ES-I3 (cell line): ENCODE measurements at regions not wholly inside any gene's neighbourhood (a gene's known extent, or its start where the extent isn't known, plus 50 kb on each side); places are given as distances from the start of the nearest gene placed in this dataset.

Experiments used
- H3K36me3 ChIP-seq: 2 replicates; pipeline ENCODE4 v1.6.1; 2013; ENCODE audit warnings: mild to moderate bottlenecking, low read length, control low read depth, moderate library complexity; ENCODE audit not compliant: insufficient read depth
- H3K4me1 ChIP-seq: 2 replicates; pipeline ENCODE4 v1.6.1; 2013; ENCODE audit warnings: mild to moderate bottlenecking, control low read depth, low read length; ENCODE audit not compliant: insufficient read depth
- H3K9ac ChIP-seq: 2 replicates; pipeline ENCODE4 v1.6.1; 2013; ENCODE audit warnings: low read depth, mild to moderate bottlenecking, low read length, moderate library complexity
- H3K9me3 ChIP-seq: 2 replicates; pipeline ENCODE4 v1.6.1; 2013; ENCODE audit warnings: mild to moderate bottlenecking, low read length, moderate library complexity; ENCODE audit not compliant: control insufficient read depth, insufficient read depth

DNA sequence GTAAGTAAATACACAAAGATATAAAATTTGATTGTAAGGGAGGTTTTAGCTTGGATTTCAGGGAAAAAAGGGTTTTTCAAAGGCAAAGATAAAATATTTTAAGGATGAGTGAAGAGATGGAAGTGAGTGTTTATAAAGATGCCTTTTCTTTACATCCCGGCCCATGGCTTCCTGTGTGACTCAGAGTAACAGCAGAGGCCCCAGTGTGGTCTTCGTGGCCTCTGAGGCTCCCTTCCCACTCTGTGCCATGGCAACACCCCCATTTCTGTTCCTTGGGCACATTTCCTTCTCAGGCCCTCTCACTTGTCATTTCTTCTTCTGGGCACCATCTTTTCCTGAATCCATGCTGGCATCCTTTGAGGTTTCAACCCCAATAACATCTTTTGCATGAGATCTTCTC lies 92.6 kb upstream of the TMEM18 start:
- no peak overlapping the region for H3K9ac ChIP-seq
- H3K36me3 ChIP-seq, result no peaks in the 10 kb centered on the region
- H3K4me1 ChIP-seq, result peaks cover 5% of the 10 kb centered on the region
- H3K9me3 ChIP-seq, result no peaks in the 10 kb centered on the region

DNA sequence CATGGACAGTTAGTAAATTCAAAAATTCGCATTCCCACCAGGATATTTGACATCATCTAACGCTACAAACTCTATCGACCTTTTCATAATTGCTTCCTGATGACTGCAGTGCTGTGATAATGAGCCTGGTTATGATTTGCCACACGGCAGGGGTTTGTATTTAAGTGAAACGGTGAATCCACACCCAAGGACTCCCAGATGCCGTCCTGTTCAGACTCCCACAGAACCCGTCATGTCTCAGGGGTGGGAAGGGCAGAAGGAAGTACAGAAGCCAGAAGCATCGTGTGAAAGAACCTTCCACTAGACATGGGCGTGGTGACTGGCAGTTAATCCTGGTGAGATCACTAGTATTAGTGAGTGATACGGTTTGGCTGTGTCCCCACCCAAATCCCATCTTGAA lies 91.2 kb upstream of the TMEM18 start:
- H3K4me1 ChIP-seq, result no peaks in the 10 kb centered on the region
- H3K9me3 ChIP-seq, result no peaks in the 10 kb centered on the region
- H3K36me3 ChIP-seq, result no peaks in the 10 kb centered on the region
- no peak overlapping the region for H3K9ac ChIP-seq

DNA sequence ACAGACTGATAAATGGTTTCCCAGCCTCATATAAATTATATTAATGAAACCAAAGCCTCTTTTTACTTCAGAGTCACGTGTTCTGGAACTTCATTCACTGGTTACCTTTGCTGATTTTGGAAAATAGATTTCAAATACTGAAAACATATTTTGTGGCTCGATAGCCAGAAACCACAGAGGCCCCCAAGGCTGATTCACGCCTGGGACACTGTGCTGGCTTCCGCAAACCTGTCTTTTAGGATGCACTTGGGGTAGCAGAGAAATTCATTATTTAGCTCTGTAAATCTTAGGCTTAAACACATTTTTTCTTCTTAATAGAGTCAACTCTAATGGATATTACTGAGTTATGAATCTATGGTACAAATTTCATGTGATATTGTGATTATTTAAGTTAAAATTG lies 90.7 kb upstream of the TMEM18 start:
- Histone ChIP-seq H3K36me3 (no peaks in the 10 kb centered on the region), H3K9ac (no peak overlapping the region), H3K9me3 (no peaks in the 10 kb centered on the region), H3K4me1 (no peaks in the 10 kb centered on the region)

DNA sequence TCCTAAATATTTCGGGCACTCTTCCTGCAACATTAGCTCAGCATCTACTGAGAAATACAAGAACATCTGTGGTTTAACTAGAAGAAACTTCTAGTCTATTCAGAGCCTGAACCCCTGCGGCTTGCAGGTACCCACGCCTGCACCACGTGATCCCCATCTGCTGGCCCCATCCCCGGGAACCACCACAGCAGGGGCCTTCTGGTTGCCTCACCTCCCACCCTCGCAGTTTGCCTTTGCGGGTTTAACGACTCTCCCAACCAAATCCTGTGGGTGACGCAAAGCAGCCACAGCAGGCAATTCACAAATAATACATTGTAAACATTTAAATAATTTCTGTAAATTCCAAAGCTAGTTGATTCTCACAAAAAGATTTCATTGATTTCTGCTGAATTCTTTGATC lies 90.2 kb upstream of the TMEM18 start:
- no peaks in the 10 kb centered on the region for H3K36me3 ChIP-seq
- H3K9me3 ChIP-seq, result no peaks in the 10 kb centered on the region
- no peaks in the 10 kb centered on the region for H3K4me1 ChIP-seq
- no peak overlapping the region for H3K9ac ChIP-seq

DNA sequence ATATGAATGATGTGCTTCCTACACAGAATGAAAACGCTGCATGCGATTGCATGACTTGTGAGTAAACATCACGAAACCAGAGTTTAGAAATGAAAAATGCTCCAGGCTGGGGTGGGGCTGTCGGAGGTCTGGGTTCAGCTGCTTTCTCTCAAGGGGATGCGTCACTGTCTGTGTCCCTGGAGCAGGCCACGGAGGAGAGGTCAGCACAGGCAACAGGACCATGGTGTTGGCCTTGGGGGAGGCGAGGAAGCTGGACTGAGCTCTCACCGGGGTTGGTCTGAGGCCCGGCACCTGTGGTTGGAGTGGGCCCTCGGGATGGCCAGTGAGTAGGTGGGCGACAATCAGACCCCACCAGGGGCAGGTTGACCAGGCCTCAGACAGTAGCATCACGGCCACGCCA lies 89.0 kb upstream of the TMEM18 start:
- H3K9ac ChIP-seq, result no peak overlapping the region
- H3K9me3 ChIP-seq, result no peaks in the 10 kb centered on the region
- no peaks in the 10 kb centered on the region for H3K4me1 ChIP-seq
- no peaks in the 10 kb centered on the region for H3K36me3 ChIP-seq

DNA sequence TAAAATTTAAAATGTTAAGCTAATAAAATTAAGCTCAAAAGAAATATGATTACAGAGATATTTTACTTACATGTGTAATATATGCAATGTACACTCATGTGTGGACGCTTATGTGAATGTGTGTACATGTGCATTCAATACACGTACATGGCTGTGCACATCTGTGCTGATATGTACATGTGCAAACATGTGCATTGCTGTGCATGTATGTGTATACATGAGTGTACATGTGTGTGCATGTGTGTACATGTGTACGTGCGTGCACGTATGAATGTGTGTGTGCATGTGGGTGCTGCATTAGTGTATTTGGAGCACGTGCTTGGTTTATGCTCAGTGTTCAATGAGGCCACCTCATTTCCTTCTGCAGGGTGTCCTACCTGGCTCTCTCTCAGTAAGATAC lies 88.2 kb upstream of the TMEM18 start:
- no peaks in the 10 kb centered on the region for H3K4me1 ChIP-seq
- H3K9me3 ChIP-seq, result no peaks in the 10 kb centered on the region
- H3K36me3 ChIP-seq, result no peaks in the 10 kb centered on the region
- H3K9ac ChIP-seq, result no peak overlapping the region

DNA sequence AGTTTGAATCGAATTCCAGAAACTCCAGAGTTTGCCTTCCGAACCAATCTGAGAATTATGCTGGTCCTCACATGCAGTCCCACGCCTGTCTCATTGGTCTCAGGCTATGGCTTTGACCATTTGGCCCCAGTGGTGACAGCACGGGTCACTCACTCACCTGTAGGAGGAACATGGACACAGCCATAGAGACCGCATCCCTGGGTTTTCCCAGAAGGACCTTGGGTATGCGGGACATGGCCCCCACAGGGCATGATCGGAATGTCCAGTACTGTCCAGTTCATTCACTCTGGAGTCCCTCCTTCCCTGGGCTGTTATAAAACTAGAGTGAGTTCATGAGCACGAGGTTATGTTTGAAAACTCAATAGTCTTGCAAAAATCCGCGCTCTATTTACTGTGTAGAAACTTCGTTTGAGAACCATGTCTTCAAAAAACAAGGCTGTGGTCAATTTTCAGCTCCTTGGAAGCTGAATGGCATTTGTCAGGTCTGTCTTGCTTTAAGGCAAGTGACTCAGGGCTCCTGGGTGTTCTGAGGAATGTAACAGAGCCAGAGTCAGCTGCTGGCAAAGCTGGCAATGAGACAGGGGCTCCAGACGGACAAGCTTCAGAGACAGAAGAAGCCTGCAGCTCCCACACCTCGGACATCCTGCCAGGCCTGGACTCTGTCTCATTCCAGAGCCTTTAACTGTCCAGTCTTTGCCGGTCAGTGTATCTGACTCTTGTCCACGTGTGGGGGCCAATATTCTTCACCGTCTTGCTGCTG lies 86.7 kb upstream of the TMEM18 start:
- no peak overlapping the region for H3K9ac ChIP-seq
- no peaks in the 10 kb centered on the region for H3K36me3 ChIP-seq
- no peaks in the 10 kb centered on the region for H3K9me3 ChIP-seq
- H3K4me1 ChIP-seq, result peaks cover 4% of the 10 kb centered on the region; the same call in 1 of the 2 replicates

DNA sequence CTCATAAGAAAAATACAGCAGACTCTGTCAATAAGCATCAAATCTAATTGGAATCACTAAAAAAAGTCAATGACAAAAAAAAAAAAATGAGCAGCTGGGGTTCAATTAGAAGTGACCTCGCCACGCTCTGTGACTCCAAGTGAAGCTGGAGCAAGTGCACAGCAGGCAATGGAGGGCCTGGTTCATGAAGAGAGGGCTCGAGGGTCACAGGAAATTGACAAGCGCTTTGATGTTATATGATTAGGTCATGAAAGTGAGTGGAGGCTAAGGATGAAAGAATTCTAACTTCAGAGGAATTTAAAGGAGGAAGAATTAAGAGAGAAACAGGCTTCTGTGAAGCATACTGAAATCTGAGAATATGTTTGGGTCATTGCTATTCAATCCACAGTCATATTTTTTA lies 85.4 kb upstream of the TMEM18 start:
- Histone ChIP-seq H3K9ac (no peak overlapping the region), H3K9me3 (no peaks in the 10 kb centered on the region), H3K36me3 (no peaks in the 10 kb centered on the region), H3K4me1 (peaks cover 4% of the 10 kb centered on the region; the same call in 1 of the 2 replicates)

DNA sequence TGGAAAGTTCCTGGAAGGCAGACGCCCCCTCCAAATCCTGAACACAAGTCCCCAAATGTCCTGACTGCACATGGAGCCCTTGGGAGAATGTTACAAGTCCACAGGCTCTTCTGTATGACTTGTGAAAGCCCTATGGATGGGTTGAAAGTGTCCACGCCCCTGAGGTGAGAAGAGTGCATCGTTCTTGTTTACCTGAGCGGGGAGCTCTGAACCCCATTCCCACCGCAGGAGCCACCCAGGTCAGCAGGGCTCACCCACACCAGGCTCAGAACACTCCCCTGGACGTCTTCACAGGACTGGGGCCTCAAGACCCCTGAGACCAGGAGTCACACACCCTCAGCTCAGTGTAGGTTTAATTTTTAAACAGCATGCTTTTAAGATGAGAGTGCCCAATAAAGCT lies 84.2 kb upstream of the TMEM18 start:
- Histone ChIP-seq H3K9me3 (no peaks in the 10 kb centered on the region), H3K4me1 (peaks cover 4% of the 10 kb centered on the region; the same call in 1 of the 2 replicates), H3K36me3 (no peaks in the 10 kb centered on the region), H3K9ac (no peak overlapping the region)

DNA sequence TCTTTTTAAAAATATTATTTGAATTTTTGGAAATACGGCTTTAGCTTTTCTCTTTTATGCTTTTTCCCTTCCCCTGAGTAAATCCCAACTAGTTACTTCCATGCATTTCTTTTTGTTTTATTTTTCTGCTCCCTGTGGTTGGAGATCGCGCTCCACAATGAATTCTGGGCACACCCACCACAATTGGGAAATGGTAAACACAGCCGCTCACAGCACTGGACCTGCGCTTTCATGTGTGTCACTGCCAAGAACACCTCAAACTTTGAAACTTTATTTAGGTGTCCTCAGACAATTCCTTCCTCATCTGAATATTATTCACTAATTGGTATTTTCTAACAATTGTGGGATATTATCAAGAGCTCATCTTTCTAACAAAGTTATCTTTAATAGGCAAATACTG lies 82.8 kb upstream of the TMEM18 start:
- no peak overlapping the region for H3K9ac ChIP-seq

DNA sequence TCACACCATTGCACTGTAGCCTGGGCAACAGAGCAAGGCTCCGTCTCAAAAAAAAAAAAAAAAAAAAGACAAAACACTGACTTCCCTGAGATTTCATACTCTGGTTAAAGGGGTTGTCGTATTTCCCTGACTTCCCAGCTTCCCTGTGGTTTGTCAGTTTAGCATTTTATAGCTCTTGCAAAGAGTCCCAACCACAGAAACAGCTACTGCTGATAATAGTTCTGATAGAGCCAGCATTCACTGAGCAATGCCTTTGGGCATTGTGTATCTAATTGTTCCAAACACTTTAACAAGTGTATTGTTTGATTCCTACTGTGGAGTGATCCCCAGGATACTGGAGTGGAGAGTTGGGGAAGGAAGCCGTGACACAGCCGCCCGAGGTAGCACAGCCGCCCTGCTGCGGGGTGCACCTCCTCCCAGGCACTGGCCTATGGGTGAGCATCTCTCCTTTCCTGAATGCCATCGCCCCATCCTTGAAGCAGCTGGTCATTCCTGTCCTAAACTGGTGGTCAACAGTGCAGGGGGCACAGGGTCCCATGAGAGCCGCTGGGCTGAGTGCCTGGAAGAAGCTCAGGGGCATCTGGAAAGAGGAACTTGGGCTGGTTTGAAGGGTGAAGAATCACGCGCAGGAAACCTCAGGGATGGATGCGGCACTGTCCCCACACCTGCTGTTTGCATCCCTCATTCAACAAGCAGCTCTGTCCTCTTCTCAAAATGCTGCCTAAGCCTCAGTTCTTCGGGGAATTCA lies 81.0 kb upstream of the TMEM18 start:
- no peaks in the 10 kb centered on the region for H3K9me3 ChIP-seq
- no peak overlapping the region for H3K9ac ChIP-seq
- H3K36me3 ChIP-seq, result no peaks in the 10 kb centered on the region
- H3K4me1 ChIP-seq, result peaks cover 4% of the 10 kb centered on the region; the same call in 1 of the 2 replicates

More for the DNA sequence above, 82.8 kb upstream of the TMEM18 start:
- peaks cover 4% of the 10 kb centered on the region; the same call in 1 of the 2 replicates for H3K4me1 ChIP-seq
- no peaks in the 10 kb centered on the region for H3K9me3 ChIP-seq
- H3K36me3 ChIP-seq, result no peaks in the 10 kb centered on the region

DNA sequence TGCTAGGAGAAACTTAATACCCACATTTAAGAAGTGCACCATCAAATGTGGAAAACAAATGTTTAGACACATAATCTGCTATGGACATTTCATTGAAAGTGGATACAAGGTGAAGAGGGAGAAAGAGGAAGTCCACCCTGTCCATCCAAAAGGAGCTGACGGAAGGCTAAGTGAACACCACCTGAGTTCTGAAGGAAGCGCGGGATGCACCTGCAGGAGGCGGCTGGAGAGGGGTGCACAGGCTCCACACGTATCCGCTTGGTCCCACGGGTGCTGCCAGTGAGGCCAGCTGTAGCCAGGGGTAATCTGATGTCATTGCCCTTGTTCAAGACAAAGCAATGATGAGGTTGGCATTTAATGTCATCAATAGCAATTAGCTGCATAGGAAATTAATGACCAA lies 75.9 kb upstream of the TMEM18 start:
- Histone ChIP-seq H3K9ac (no peak overlapping the region), H3K36me3 (no peaks in the 10 kb centered on the region), H3K9me3 (no peaks in the 10 kb centered on the region), H3K4me1 (no peaks in the 10 kb centered on the region)

DNA sequence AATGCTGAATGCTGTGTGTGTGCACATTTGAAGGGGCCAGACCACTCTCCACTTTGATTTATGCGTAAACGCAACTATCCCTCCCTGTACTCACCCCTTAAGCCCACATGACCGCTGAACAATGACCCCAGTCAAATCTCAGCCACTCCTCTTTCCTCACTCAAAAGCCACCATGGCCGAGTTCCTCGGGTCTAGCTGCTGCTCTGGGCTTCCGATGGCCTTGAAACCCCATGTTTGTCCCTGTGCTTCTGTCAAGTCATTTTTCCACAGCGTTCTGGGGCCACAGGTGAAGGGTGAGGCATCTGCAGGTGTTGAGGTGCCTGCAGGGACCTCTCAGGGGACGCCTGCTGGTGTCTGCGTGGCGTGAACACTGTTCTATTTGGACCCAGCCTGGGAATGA lies 74.3 kb upstream of the TMEM18 start:
- Histone ChIP-seq H3K4me1 (no peaks in the 10 kb centered on the region), H3K36me3 (no peaks in the 10 kb centered on the region), H3K9me3 (no peaks in the 10 kb centered on the region), H3K9ac (no peak overlapping the region)

DNA sequence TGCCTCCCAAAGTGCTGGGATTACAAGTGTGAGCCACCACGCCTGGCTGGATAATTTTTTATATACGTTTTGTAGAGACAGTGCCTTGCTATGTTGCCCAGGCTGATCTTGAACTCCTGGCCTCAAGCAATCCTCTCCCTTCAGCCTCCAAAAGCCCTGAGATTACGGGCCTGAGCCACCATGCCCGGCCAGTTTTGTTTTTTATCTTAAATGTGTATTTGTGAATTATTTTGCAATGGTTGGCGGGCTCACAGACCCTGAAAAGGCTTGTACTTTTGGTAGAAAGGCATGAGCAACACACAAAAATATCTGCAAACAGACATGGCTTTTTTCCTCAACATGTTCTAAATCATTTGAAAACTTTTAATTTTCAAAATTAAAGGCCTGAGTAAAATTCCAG lies 73.4 kb upstream of the TMEM18 start:
- Histone ChIP-seq H3K9ac (no peak overlapping the region), H3K36me3 (no peaks in the 10 kb centered on the region), H3K4me1 (no peaks in the 10 kb centered on the region), H3K9me3 (no peaks in the 10 kb centered on the region)

DNA sequence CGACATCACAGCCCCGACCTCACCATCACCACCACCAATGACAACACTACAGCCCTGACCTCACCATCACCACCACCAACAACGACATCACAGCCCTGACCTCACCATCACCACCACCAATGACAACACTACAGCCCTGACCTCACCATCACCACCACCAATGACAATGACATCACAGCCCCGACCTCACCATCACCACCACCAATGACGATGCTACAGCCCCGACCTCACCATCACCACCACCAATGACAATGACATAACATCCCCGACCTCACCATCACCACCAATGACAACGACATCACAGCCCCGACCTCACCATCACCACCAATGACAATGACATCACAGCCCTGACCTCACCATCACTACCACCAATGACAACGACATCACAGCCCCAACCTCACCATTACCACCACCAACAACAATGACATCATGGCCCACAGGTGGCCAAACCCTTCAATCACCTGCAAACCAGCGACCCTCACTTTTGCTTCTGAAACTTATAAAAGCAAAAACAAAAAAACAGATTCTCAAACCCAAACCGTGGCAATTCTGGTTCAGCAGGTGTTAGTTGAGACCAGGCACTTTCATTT lies 70.7 kb upstream of the TMEM18 start:
- H3K9me3 ChIP-seq, result no peaks in the 10 kb centered on the region
- no peaks in the 10 kb centered on the region for H3K36me3 ChIP-seq
- H3K9ac ChIP-seq, result no peak overlapping the region
- no peaks in the 10 kb centered on the region for H3K4me1 ChIP-seq
